Fibroblast of villous mesenchyme (primary cell): ENCODE measurements at regions not wholly inside any gene's neighbourhood (a gene's known extent, or its start where the extent isn't known, plus 50 kb on each side); places are given as distances from the start of the nearest gene placed in this dataset.

Experiments
- DNase-seq: peaks from one replicate; pipeline ENCODE4 v3.0.0-alpha.2; 2010; ENCODE audit warnings: low read depth
- H3K4me3 ChIP-seq: 2 replicates; pipeline ENCODE4 v1.5.1; 2011; ENCODE audit warnings: low read depth, mild to moderate bottlenecking, low read length
- CTCF ChIP-seq: IDR thresholded peaks from 2 replicates; pipeline ENCODE4 v1.5.1; 2012; ENCODE audit warnings: low read depth, mild to moderate bottlenecking, low read length; ENCODE audit not compliant: insufficient read depth

- TF ChIP-seq CTCF = no peak
- no peak overlapping the region for H3K4me3 ChIP-seq
- DNase-seq = no peak
Measured at GRCh38 chr9:90444609-90445204, 197.9 kb downstream of the DIRAS2 start.

DNA sequence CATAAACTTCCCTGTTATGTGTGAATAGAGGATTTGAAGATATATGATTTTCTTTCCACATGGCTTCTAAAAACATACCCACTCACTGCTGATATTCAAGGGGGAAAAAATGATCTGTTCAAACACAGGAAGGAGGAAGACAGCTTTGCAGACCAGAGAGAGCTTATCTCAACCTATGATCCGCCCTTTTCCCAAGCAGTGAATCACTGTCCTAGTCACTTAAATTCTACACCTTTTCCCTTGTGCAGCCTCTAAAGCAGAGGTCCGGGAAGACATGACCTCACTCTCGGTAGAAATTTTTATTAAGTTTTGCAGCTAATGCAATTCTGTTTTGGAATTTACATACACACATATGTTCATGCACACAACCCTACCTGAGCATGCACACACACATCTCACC is 197.2 kb downstream of the DIRAS2 start:
- no peak for TF ChIP-seq CTCF
- no peak for DNase-seq
- H3K4me3 ChIP-seq = no peak overlapping the region

DNA sequence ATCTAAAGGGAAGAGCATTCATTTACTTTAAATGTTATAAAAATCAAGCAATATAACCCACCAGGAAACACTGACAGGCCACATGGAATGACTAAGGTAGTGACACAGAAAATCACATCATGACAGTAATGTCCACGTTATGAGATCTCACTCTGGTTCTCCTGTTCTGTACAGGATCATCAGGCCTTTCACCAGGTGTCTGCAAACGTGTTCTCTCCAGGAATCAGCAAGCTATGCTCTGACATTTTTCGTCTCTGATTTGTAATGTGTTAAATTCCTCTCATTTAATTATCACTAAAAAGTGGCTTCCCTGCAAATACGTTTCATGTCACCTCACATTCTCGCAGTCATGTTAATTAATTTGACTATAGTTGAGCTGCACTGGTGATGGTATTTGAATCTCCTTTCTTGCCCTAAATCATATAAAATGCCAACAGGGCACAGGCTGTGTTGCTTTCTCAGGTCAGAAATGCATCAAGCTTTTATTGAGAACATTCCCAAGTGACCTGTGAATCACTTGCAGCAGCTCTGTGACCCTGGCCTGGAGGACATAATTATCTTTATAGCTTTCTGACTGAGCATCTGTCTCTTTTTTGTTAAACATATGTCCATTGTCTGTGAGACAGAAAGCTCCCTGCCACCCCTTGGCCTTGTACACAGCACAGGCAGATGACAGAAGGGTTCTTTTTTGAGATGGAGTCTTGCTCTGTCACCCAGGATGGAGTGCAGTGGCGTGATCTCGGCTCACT is 196.2 kb downstream of the DIRAS2 start:
- TF ChIP-seq CTCF = no peak
- H3K4me3 ChIP-seq = no peak overlapping the region
- no peak for DNase-seq

DNA sequence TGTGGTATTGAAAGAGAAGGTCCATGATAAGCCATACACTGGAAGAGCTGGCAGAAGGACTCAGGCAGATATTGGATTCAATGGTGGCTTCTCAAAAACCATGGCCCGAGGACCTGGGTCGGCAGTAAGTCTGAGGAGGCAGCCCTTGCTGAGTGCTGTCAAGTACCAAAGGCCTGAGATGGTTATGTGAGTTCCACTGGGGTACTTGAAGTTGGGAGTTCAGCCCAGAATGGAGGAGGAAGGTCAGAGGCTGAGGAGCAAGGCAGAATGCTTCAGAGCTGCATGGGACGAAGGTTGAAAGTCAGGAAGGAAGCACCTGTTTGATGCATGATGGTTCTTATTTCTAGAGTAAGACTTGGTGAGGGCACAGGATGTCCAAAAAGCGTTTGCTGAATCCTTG is 194.9 kb downstream of the DIRAS2 start:
- no peak for DNase-seq
- H3K4me3 ChIP-seq = no peak overlapping the region
- no peak for TF ChIP-seq CTCF

DNA sequence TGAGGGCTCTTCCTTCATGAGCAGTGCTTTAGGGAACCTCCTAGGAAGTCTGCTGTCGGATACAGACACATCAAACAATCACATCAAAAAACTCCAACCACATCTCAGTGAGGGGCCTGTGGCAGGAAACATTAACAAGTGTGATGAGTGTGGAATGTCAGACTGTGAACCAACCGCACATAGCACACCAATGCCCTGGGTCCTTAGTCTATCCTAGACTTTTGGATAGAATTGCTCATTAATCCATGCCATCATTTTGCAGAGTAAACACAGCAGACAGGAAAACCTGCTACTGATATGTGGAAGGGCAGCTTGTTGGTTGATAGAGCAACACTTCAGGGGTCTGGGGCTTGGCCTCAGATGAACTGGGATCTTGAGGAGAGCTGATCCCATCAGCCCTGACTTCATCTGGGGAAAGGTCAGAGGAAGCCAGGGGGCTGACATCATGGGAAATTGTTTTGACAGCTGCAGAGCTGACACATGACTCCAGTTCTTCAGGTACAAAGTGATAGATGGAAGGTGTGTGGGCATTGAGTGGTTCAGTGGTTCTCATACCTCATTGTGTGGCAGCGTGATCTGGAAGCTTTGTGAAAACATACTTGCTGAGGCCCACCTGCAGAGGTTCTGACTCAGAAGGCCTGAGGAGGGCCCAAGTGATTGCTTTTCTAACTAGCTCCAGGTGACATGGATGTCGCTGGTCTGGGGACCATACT is 193.3 kb downstream of the DIRAS2 start:
- DNase-seq = no peak
- H3K4me3 ChIP-seq = no peak overlapping the region
- TF ChIP-seq CTCF = no peak

DNA sequence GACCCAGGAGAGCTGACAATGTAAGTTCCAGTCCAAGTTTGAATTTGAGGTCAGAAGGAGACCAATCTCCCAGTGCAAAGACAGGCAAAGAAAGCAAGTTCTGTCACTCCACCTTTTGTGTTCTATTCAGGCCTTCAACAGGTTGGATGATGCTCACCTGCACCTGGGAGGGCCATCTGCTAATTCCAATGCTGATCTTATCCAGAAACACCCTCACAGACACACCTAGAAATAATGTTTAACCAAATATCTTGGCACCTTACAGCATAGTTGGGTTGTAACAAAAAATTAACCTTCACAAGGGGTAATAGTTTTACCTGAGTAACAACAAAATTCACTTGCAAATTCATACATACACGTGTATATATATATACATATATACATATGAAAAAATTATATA is 190.8 kb downstream of the DIRAS2 start:
- no peak overlapping the region for H3K4me3 ChIP-seq
- TF ChIP-seq CTCF = no peak
- DNase-seq = no peak

DNA sequence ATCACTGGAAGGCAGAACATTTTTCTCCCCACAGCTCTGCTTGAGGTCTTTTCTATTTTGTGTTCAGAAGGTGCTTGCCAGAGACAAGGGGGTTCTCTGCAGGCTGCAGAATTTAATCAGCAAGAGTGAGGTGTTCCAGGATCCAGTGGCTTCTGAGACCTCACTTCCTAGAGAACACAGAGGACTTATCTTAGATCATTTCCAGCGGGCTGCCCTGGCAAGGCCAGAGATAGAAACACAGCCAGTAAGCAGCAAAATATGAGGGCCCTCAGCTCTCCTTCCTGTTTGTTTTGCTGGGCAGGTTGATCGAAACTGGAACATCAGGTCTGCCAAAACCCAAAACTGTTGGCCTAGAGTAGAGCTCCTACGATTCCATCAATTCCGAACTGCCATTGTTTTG is 187.3 kb downstream of the DIRAS2 start:
- DNase-seq = no peak
- no peak for TF ChIP-seq CTCF
- H3K4me3 ChIP-seq = no peak overlapping the region
